HG03342 (cell line): ENCODE measurements at regions not wholly inside any gene's neighbourhood (a gene's known extent, or its start where the extent isn't known, plus 50 kb on each side); places are given as distances from the start of the nearest gene placed in this dataset.

Experiments used
- ATAC-seq: cut with Tn5 transposase; IDR thresholded peaks from one replicate; pipeline ENCODE4 v1.9.1; 2021; ENCODE audit warnings: mild to moderate bottlenecking, moderate library complexity; ENCODE audit not compliant: unreplicated experiment

DNA sequence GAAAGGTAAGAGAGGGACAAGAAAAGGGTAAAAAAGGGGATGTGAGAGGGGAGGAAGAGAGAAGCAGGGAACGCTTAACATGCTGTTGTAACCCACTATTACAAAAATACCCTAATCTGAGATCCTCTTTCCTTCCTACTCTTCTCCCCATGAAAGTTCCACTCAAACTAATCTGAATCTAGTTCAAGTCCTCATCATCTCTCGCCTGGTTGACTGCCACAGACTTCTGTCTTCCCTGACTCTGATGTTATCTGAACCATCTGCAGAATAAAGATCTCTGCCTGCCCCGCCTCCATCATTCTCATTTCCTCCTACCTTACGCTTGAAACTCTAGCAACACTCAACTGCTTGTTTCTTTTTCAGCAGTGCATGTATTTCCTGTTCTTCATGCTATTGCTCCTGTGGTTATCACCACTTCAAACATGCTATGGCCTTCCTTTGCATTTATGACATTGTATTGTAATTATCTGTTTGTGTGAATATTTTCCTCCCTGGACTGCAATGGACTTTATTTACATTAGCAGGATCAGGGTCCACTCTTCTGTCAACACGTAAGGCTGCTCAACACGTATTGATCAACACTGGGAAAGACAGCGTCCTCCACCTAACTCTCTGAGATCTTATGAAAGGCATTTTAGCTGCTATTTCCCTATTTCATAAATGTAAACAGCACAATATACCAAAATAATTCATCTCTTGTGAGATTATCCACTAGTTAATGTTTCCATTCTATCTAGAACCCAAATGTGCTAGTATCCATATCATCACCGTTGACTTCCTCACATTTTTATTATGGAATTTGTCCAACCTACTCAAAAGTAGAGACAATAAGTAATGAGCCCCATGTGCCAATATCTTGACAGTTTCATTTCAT lies 215.5 kb upstream of the USP25 start:
- peak; percentile 95 for ATAC-seq

DNA sequence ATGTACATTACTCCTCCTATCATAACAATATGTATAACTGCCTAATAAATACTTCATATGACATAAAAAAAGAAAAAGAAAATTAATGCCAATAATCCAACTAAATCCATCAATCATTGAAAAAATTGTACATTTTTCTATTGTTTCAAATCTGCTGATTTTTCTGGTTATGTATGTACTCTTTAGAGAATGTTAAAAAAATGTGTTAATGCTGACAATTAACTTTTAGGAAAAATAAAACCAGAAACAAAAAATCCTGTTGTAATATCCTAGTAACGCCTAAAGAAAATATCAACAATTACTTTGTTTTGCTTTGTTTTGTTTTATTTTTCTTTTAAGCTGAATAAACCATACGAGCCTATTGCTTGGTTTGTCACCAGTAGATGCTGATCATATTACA lies 213.9 kb upstream of the USP25 start:
- ATAC-seq, result no peak

DNA sequence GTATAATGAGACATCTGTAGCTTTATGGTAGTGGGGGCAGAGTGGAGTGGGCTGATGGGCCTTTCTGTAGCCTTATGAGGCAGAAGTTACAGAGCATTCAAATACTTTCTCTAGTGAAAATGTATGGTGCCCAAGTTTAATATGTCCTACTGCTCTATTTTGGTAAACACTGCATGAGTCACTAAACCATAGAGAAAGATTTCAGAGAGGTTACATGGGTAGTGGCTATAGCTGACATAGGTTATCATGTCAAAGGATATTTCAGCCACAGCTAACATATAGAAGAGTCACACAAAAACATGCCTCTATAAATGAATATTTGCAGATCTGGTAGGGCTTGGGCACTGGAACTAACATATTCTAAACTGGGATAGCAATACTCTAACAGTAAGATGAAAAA lies 212.4 kb upstream of the USP25 start:
- ATAC-seq, result no peak

DNA sequence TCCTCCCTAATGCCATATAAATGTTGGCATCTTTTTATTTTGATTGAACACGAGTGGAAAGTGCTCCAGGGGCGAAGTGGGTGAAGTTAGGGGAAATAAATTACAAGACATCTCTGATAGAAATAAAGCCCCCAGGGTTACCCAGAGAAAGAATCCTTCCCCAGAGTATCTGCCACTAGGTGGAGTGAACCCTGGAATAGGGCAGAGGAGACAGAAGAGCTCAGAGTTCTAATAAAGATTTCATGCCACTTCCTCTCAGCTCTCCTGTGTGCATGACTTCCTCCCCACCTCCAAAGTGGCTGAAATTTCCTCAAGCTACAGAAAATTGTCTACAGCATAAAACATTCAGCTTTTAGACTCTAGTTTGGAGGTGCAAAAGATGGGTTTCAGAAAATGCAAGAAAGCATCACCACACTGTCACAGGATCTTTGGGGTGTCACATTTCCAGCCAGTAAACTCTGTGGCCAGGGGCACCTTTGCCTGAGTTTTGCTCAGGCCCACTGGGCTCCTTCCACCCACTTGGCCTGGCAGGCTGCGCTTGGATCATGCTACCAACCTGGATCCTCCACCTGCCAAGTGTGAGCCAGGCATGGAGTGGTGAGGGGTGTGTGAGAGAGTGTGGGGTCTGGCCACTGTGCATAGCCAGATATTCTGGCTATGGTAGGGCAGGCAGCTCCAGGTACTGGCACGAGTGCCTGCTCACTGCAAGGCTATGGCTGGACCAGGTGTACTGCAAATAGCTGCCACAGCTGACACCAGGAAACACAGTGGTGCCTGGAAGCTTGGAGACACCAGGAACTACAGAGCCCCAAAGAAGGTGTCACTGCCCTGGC lies 208.8 kb upstream of the USP25 start:
- no peak for ATAC-seq

DNA sequence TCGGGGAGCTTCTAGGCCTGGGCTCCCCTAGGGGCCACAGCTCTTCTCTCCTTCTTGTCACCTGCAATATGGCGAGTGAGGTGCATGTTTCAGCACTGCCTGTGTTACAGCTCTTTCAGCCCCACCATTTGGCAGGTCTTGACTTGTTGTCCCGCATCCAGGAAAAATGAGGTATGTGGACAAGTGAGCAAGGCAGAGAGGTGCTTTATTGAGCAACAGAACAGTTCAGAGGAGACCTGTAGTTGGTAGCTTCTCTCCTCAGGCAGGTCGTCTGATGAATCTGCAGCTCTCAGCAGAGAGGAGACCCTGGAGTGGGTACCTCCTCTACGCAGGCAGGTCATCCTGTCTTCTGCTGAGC lies 208.2 kb upstream of the USP25 start:
- ATAC-seq, result no peak

DNA sequence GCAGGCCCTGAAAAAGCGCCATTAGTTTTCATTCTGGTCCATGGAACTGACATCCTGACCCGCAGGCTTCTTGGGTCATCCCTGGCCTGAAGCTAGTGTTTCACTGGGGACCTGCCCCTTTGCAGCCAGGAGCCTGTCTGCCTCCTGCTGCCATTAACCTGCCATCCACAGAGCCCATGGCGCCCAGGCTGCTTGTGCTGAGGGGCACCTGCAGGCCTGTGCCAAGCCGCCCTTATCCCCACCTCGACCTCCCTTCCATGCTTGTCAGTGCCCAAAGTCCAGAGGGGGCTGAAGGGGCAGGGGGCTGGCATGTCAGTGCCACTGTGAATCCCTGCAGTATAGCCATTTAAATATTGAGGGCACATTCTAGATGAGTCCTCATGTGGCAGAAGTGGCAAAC lies 207.6 kb upstream of the USP25 start:
- no peak for ATAC-seq

DNA sequence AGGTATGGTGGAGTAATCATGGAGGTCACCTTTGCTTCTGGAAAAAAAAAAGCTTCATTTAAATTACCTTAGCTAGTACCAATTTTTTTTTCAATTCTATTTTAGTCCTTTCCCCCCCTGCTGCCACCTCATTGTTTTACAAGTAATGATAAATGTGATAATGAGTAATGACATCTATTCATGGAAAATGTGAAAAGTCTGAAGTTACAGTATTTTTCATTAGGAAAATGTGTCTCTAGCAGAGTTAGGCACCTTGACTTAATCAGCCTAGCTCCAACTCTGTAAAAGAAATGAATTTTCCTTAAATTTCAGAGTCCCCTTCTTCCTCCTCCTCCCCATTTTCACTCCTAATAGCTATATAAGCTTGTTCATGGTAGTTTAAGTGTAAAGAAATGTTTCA lies 204.9 kb upstream of the USP25 start:
- ATAC-seq, result no peak

DNA sequence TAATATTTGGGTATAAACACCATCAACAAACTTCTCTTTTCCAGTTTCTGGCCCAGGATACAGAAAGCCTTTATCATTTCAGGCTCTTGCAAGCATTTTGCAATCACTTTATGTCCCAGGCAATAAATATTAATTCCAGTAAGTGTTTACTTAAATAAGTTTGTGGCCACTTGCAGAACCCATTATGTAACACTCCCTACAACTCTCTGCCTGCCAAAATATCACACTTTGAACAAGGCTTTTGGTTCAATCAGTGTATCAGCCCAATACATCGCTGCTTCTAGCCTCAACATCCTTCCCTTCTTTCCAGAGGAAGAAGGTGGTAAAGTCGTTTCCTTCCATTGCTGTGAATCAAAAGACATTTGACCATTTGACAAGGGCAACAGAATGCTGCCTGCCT lies 203.0 kb upstream of the USP25 start:
- ATAC-seq, result no peak

DNA sequence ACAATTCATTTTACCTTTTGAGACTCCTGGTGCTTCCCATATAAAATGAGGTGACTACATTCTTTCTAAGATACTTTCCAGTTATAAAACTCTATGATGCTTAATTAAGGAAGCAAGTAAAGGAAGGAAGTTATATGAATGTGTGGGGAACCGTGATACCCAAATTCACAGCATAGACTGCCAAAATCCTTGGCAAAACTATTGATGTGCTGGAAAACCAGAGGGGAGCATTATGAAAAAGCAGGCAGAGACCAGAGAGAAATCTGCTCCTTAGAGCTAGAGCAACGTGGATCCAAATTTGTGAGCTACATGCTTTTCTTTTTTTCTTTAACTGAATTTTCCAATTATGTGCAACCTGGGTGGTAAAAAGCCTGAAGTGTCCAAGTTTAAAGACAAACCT lies 201.4 kb upstream of the USP25 start:
- ATAC-seq, result no peak

DNA sequence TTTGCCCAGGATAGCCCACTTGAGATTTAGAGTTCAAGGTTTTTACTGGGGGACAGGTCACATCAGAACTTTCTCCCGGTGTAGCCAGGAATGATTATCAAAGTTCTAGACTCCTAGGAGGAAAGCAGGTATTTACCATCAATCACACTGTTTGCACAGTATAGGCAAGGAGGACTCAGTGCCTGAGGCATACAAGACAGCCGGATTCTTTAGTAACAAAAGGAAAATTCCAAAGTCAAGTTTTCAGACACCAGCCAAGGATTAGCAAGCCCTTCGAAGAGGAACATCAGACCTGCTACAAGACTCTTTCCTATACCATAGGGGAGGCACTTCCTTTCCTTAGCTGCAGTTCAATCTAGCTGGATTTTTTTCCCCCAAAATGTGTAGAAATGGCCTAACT lies 197.8 kb upstream of the USP25 start:
- ATAC-seq, result no peak

DNA sequence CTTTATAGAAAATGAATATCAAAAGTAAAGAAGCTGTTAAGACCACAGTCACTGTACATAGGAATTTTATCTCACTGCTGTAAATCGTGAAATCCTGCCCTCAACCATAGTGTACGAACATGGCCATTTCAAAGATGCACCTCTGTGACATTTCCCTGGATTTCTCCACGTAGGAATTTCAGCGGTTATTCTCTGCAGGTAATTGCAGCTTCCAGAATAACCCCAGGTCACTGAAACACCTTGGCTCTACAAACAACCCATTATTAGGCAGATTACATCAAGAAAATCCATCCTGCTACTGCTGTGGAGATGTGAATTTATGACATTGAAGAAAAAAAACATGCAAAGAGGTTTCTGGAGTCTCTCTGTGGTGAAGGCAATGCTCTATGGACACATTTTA lies 196.2 kb upstream of the USP25 start:
- ATAC-seq, result no peak

DNA sequence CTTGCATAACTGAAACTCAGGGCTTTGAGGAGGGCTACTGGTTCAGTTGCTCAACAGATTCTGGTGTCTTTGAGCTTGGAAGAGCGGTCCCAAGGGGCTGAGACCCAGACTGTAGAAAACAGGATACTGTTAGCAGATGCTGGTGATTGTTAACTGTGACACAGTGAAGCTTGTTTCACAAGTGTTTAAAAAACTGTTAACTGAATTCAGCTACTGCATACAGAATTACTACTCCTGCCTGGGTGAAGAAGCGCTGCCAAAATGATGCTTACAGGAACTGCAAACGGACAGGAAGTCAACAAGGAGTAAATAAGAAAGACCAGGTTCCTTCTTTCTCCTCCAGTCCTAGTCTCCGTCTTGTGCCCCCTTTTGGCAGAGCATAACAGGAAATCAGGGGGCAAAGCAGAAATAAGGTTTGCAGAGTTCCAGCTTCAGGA lies 195.3 kb upstream of the USP25 start:
- no peak for ATAC-seq

DNA sequence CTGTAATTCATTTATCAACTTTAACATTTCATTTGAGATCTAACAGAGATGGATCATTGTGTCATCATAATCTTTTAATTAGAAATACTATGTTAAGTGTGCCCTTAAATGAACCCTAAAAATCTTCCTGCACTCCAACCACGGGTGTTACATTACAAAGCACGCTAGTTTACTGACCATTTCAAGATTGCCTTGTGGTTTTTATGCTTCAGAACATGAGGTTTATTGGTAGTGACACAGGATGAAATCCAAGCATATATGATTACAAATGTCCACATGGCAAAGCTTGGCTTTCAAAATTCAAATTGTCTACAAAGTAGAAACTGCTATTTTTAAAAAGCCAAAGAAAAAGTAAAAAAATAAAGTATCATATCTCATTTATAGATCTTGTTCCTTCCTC lies 190.4 kb upstream of the USP25 start:
- ATAC-seq, result no peak

DNA sequence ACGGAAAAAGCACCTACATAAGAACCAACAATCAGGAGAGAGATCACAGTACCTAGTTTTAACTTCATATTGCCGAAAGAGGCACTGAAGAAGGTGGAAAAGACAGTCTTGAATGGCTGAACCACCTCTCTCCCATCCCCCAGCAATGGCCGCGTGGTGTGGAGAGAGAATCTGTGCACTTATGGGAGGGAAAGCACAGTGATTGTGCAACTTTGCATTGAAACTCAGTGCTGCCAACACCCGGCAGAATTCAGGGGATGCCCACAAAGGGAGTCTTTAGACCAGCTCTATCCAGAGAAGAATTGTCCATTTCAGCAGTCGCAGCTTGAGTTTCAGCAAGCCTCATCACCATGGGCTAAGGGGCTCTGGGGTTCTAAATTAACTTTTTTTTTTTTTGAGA lies 186.3 kb upstream of the USP25 start:
- no peak for ATAC-seq

DNA sequence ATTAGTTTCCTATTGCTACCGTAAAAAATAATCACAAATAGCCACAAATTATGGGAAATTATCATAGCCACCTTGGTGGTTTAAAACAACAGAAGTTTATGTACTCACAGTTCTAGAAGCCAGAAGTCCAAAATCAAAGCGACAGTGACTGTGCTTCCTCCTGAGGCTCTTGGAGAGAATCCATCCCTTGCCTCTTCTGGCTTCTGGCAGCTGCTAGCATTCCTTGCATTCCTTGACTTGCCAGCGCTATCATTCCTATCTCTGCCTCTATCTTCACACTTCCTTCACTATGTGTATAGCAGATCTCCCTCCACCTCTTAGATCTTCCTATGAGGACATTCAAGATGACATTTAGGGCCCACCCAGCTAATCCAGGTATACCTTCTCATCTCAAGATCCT lies 180.1 kb upstream of the USP25 start:
- ATAC-seq, result no peak

DNA sequence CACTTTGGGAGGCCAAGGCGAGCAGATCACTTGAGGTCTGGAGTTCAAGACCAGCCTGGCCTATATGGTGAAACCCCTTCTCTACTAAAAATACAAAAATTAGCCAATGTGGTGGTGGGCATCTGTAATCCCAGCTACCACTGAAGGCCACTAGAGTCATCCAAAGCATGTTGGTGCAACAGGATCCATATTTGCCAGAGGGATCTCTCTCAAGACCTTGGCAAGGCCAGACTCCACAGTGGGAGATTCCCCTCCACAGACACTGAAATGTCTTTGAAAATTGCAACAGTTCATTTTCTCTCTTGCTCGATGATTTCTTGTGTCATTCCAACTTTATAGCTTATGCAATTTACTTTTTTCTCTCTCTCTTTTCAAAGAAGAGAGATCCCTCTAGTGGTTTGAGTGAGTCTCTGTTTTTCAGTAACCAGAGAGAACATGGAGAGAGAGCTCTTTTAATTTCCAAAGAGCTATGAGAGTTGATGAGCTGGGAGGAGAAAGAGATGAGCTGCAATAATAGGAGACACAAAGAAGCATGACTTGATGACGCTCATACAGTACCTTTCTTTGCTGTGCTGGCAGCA lies 176.8 kb upstream of the USP25 start:
- ATAC-seq, result no peak

DNA sequence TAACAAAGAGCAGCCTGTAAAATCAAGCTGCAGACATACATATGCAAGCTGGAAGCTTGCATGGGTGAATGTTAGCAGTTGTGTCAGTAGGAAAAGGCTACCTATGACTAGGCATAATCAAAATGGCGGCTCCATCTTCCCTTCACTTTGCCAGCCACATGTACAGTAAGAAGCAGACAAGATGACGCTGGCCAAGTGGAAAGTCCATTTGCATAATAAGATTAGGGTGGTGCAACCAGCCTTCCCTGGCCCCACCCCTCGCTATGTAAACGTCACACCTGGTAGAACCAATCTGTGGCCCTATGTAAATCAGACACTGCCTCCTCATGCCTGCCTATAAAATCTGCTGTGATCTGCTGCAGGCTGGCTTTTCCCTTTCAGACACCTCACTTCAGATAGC lies 171.9 kb upstream of the USP25 start:
- no peak for ATAC-seq

DNA sequence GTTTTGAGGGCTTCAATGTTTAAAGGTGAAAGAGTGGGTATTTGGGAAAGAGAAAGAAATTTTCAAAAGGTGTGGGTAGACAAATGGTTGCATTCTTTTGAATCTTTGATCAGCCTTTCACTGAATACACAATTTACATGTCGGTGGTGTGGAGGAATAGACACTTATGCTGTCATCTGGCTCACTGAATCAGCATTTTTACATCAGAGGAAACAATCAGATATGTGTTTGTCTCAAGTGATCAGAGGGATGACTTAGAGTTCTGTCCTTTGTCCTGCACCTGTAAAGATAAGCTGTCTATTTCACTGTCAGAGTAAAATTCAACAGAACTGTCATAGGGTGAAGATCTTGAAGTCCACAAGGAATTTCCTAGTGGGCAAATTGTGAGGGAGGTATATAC lies 170.9 kb upstream of the USP25 start:
- no peak for ATAC-seq

DNA sequence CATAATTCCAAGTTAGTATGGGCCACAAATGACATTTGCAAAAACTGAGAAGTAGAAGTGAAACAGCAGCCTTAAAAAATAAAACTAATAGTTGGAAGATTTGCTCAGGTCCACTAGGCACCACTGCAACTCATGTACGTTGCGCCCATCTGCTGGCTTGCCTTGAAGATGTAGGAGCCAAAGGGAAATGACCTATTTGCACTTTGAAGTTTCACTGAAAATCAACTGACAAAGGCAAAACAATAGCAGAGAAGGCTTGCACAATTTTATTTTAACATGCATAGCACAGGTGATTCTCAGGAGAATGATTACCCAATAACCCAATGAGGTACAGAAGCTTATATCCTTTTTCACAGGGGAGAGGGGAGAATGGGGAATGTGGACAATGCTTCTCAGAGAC lies 170.1 kb upstream of the USP25 start:
- no peak for ATAC-seq

DNA sequence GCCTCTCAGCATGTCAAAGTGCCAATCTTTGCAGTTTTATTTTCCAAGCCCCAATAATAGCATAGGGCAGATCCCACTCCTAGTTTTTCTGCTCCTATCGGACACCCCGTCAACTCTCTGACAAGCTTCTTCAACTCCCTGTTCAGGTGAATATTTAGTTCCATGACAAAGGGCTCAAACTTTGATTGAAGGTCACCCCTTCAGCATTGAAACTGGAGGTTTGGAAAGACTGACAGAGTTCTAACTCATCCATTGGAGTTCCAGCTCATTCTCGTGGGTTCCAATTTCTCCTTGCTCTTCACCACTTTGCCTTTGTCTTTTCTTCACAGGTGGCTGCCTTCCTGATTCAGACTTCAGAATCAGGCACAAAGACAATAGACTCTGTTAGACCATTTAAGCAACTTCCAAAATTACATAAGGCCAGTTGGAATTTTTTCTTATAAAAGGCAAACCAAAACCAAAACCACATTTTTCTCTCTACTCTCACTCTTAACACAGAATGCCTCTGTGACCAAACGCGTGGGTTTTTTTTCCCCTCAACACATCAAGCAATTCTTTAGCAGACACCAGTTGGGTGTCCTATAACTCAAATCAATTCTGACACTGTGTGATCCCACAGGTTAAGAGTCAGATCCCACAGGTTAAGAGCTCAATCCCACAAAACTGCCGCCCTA lies 169.3 kb upstream of the USP25 start:
- ATAC-seq, result no peak

DNA sequence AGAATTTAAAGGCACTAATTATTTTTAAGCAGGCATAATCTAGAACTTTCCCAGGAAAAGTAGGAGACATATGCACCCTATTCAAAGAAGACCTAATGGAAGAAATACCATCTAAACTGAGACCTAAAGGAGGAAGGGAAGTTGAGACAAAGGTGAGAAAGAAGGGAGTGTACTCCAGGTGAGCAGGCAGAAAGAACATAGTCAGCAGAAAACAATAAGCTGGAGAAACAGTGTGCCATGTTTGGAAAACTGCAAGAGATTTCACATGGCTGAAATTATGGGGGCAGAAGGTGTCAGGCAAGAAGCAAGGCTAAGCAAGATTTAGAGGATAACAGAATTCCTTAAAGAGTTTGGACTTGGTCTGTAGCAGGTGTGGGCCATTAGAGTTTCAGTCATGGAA lies 167.0 kb upstream of the USP25 start:
- ATAC-seq, result no peak
